RWPE1 (cell line): ENCODE measurements at regions not wholly inside any gene's neighbourhood (a gene's known extent, or its start where the extent isn't known, plus 50 kb on each side); places are given as distances from the start of the nearest gene placed in this dataset.

Experiments used
- CTCF ChIA-PET: fragments of 350-600 bp; sonication (Branson Sonifier 250); formaldehyde crosslinking; extraction: SDS; loops from one replicate; lab custom pipeline; 2021; lab: Yijun Ruan, JAX
- POLR2A ChIA-PET: fragments of 400-600 bp; formaldehyde crosslinking; extraction: SDS; loops from one replicate; lab custom pipeline; 2020; ENCODE audit warnings: antibody characterized with exemption; ENCODE audit not compliant: low non-redundant PET; lab: Yijun Ruan, JAX
- DNase-seq: peaks from one replicate; pipeline ENCODE4 v3.0.0; 2012; ENCODE audit warnings: low spot score
- H3K27ac ChIP-seq: fragments of 450-650 bp; 2 replicates; pipeline ENCODE4 v1.5.1; 2017
- CTCF ChIP-seq: fragments of 450-650 bp; conservative IDR thresholded peaks from 2 replicates; pipeline ENCODE4 v1.5.1; 2017; ENCODE audit warnings: low read depth, mild to moderate bottlenecking

DNA sequence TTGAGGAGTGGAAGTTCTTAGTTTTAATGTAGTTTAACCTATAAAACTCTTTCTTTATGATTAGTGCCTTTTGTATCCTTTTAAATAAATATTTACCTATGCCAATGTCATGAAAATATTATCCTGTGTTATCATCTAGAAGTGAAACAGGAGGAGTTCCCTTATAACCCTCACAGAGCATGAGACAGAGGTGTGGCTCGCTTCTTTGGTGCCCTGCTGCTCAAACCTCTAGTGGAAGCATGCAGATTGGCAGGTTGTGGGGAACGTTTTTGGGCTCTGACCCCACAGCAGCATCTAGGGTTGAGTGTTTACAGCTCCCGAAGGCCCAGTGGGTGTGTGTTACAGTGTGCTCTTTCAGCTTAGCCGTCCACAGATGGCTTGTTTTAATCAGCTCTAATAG is 459.4 kb upstream of the AZI2 start:
- CTCF ChIA-PET: no interaction called here
- H3K27ac ChIP-seq: no peak overlapping the region
- no peak for TF ChIP-seq CTCF
- POLR2A ChIA-PET: no interaction called here
- no peak for DNase-seq

DNA sequence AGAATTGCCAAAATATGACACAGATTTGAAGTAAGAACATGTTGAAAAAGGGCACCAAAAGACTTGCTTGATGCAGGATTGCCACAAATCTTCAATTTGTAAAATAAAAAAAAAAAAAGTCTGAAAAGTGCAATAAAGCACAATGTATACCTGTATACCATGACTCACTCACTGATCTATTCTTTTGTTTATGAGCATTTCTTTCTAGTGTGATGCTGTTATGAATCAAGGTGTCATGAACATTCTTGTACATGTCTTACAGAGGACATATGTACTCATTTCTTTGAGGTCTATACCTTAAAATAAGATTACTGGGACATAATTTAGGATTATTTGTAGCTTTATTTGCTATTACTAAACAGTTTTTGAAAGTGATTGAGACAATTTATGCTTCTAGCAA is 464.9 kb upstream of the RBMS3 start:
- DNase-seq: no peak
- TF ChIP-seq CTCF: no peak
- H3K27ac ChIP-seq: no peak overlapping the region
- ChIA-PET CTCF (no interaction called here), POLR2A (no interaction called here)

DNA sequence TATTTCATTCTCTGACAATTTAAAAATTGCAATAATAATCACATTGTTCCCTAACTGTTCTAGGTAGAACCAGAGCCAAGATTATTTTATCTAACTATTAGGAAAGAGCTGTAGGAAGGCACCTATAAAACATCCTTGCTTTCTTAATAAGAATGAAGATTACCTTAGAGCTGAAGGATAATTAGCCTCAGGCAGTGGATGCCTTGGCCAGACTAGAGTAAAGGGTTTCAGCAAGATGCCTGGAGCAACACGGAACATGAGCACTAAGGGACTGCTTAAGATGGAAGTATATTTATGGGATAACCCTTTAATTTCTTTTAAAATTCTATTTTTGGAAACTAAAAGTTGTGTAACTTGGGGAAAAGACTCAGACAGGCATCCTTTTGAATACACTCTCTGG is 456.6 kb upstream of the RBMS3 start:
- CTCF ChIA-PET: interaction anchor here (0.7 kb wide), 1 partner anchor 97 kb away, joined by 3 read pairs; no protein-coding TSS in a partner anchor
- H3K27ac ChIP-seq: no peak overlapping the region
- no peak for DNase-seq
- TF ChIP-seq CTCF: no peak
- POLR2A ChIA-PET: no interaction called here

- no peak for TF ChIP-seq CTCF
- DNase-seq: no peak
- H3K27ac ChIP-seq: no peak overlapping the region
- POLR2A ChIA-PET: no interaction called here
- CTCF ChIA-PET: no interaction called here
These were observed 454.0 kb upstream of the RBMS3 start for GRCh38 chr3:28826840-28827239.

DNA sequence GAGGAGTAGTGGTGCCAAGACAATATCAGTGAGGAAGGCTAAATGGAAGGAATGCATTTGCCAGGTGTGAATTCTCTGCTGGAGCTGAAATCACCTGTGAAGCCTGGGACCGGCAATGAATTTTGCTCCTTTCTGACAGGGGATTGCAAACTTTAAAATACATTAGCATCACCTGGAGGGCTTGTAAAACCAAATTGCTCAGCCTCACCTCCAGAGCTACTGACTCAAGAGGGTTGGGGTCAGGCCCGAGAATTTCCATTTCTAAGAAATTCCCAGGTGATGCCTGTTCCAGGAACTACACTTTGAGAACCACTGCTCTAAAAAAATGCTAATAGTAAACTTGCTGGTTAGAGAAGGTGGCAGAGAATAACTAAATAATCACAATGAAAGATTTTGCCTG is 445.6 kb upstream of the RBMS3 start:
- no peak for DNase-seq
- ChIA-PET CTCF (no interaction called here), POLR2A (no interaction called here)
- H3K27ac ChIP-seq: no peak overlapping the region
- no peak for TF ChIP-seq CTCF

GRCh38 chr3:28835751-28836150 is 445.1 kb upstream of the RBMS3 start:
- POLR2A ChIA-PET: no interaction called here
- TF ChIP-seq CTCF: no peak
- CTCF ChIA-PET: no interaction called here
- DNase-seq: no peak
- no peak overlapping the region for H3K27ac ChIP-seq

DNA sequence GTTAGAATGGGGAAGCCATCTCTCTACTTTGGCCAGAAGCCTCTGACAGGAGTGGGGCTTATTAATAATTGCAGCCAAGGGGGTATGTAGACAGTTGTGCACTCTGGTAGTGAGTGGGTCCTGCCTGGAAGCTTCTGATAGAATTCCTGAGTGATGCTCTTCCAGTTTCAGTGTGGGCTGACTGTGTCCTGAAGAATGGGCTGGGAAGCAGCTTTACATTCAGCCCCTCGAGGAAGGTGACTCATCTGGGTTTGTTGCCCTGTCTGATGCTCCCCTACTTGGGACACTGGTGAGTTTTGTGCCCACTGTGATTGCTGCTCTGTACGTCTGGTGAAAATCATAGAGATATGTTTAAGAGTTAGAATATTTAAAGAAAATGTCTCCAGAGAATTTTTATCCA is 444.7 kb upstream of the RBMS3 start:
- no peak for TF ChIP-seq CTCF
- H3K27ac ChIP-seq: no peak overlapping the region
- CTCF ChIA-PET: no interaction called here
- POLR2A ChIA-PET: no interaction called here
- DNase-seq: no peak
